ENCODE measurements at regions not wholly inside any gene's neighbourhood (a gene's known extent, or its start where the extent isn't known, plus 50 kb on each side); places are given as distances from the start of the nearest gene placed in this dataset.

- Histone ChIP-seq H3K18ac (ENCODE audit: low read depth, low read length) (no peak overlapping the region), H2BK120ac (ENCODE audit: low read depth, low read length) (no peak overlapping the region), H3K4me3 (ENCODE audit: insufficient read depth, low read depth, low read length) (no peak overlapping the region), H3K56ac (ENCODE audit: extremely low read depth, insufficient read depth, low read length) (no peak overlapping the region), H3K9me3 (ENCODE audit: control insufficient read depth, insufficient read depth, low read length) (no peaks in the 10 kb centered on the region), H2BK5ac (ENCODE audit: low read depth, low read length, poor library complexity, severe bottlenecking) (no peak overlapping the region), H3K9ac (ENCODE audit: low read depth, low read length) (no peak overlapping the region), H3K4me2 (ENCODE audit: low read depth, low read length) (no peak overlapping the region), H3K4me1 (ENCODE audit: control insufficient read depth, insufficient read depth, low read length) (no peaks in the 10 kb centered on the region), H3K36me3 (ENCODE audit: control insufficient read depth, insufficient read depth, low read length) (no peaks in the 10 kb centered on the region), H3K4ac (ENCODE audit: low read depth, low read length) (no peak overlapping the region), H4K5ac (ENCODE audit: low read depth, low read length) (no peak overlapping the region), H2BK20ac (ENCODE audit: low read depth, low read length) (no peak overlapping the region), H2AK5ac (ENCODE audit: low read depth, low read length) (no peak overlapping the region), H3K23ac (ENCODE audit: low read depth, low read length) (no peak overlapping the region), H4K20me1 (ENCODE audit: insufficient read depth, low read length) (no peaks in the 10 kb centered on the region), H3K9me1 (ENCODE audit: insufficient read depth, low read length) (no peaks in the 10 kb centered on the region; the same call in 1 of the 2 replicates), H4K91ac (ENCODE audit: insufficient read depth, low read depth, low read length) (no peak overlapping the region), H3K27ac (ENCODE audit: insufficient read depth, low read length) (no peak overlapping the region), H2BK15ac (ENCODE audit: low read depth, low read length) (0 out of 3 replicates have a peak overlapping the region, but pooled peaks have one; percentile 55), H3K14ac (replicated peaks; ENCODE audit: low read depth, low read length) (no peak overlapping the region), H2AK9ac (replicated peaks; ENCODE audit: low read depth, low read length, poor library complexity) (no peak overlapping the region), H3K27me3 (ENCODE audit: control insufficient read depth, insufficient read depth, low read length) (no peaks in the 10 kb centered on the region), H2AFZ (replicated peaks; ENCODE audit: low read length, poor library complexity) (no peak overlapping the region), H3K79me1 (ENCODE audit: low read depth in 1 of 2, low read length in 2 of 2) (no peaks in the 10 kb centered on the region), H4K8ac (ENCODE audit: low read depth in 2 of 2, low read length in 2 of 2) (no peak overlapping the region)
- no CpG with 5 or more reads among the region's 5 CpGs for WGBS, 2 experiments (ENCODE audit: extremely low coverage in 2 of 2, insufficient read length in 1 of 2)
- TF ChIP-seq RCOR1 (IDR thresholded peaks at IDR 0.05; ENCODE audit: insufficient replicate concordance, low read length) (no peak), POLR2A (IDR thresholded peaks at IDR 0.05; ENCODE audit: low read depth, low read length) (no peak), BHLHE40 (IDR thresholded peaks at IDR 0.05; ENCODE audit: low read depth, low read length) (no peak), CEBPB (IDR thresholded peaks at IDR 0.05; ENCODE audit: low read depth, low read length) (no peak), ELK1 (IDR thresholded peaks at IDR 0.05; ENCODE audit: borderline replicate concordance, low read depth, low read length) (no peak), MXI1 (IDR thresholded peaks at IDR 0.05; ENCODE audit: borderline replicate concordance, low read depth, low read length) (no peak)
- POLR2A ChIA-PET (ENCODE audit: unreplicated experiment): no interaction called here
- no TSS peak for BruUV-seq (replicated peaks)
- DNase-seq (no peak), ATAC-seq (ENCODE audit: low read depth) (no peak; the same call in 1 of the 2 replicates)
- in situ Hi-C loops (cut with MboI; ENCODE audit: low sequenced_read_pairs) (no loop called here), dilution Hi-C loops (cut with HindIII; ENCODE audit: low sequenced_read_pairs, unreplicated experiment) (no loop called here), intact Hi-C loops (cut with micrococcal nuclease) (no loop called here)
- CTCF ChIA-PET: no interaction called here
Measured at GRCh38 chr14:86944434-86944833, 1048.5 kb downstream of the GALC start.

Data from IMR-90 (cell line).